ENCODE measurements at regions not wholly inside any gene's neighbourhood (a gene's known extent, or its start where the extent isn't known, plus 50 kb on each side); places are given as distances from the start of the nearest gene placed in this dataset.
"Not testable (repeated sequence)": the region's sequence is repeated elsewhere in the genome, so short reads cannot be mapped to it uniquely, and the experiment has no call there.

DNA sequence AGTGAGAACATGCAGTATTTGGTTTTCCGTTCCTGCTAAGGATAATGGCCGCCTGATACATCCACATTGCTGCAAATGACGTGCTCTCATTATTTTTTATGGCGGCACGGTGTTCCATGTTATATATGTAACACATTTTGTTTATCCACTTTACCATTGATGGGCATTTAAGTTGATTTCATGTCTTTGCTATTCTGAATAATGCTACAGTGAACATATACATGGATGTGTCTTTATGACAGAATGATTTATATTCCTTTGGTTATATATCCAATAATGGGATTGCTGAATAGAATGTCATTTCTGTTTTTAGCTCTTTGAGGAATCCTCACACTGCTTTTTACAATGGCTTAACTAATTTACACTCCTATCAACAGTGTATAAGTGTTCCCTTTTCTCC lies 1223.2 kb downstream of the RAPGEF2 start:
- no peak overlapping the region for H3K4me3 ChIP-seq (ENCODE audit: low read length)
- H3K9ac ChIP-seq (ENCODE audit: low read depth, low read length) = no peak overlapping the region
- H3K36me3 ChIP-seq (ENCODE audit: insufficient read depth, low read depth, low read length) = no peaks in the 10 kb centered on the region
- no peaks in the 10 kb centered on the region for H3K27me3 ChIP-seq (ENCODE audit: insufficient read depth, low read length)
- no peak overlapping the region for H3K27ac ChIP-seq (ENCODE audit: low read length)
- H3K4me1 ChIP-seq (ENCODE audit: insufficient read depth, low read length) = no peaks in the 10 kb centered on the region
- H3K9me3 ChIP-seq (ENCODE audit: insufficient read depth, low read depth, low read length) = no peaks in the 10 kb centered on the region

- Histone ChIP-seq H3K27me3 (ENCODE audit: insufficient read depth, low read length) (no peaks in the 10 kb centered on the region), H3K9ac (ENCODE audit: low read depth, low read length) (no peak overlapping the region), H3K27ac (ENCODE audit: low read length) (no peak overlapping the region), H3K4me3 (ENCODE audit: low read length) (no peak overlapping the region), H3K4me1 (ENCODE audit: insufficient read depth, low read length) (no peaks in the 10 kb centered on the region), H3K9me3 (ENCODE audit: insufficient read depth, low read depth, low read length) (no peaks in the 10 kb centered on the region), H3K36me3 (ENCODE audit: insufficient read depth, low read depth, low read length) (no peaks in the 10 kb centered on the region)
These were observed 1244.3 kb downstream of the RAPGEF2 start for GRCh38 chr4:160347197-160347596.

DNA sequence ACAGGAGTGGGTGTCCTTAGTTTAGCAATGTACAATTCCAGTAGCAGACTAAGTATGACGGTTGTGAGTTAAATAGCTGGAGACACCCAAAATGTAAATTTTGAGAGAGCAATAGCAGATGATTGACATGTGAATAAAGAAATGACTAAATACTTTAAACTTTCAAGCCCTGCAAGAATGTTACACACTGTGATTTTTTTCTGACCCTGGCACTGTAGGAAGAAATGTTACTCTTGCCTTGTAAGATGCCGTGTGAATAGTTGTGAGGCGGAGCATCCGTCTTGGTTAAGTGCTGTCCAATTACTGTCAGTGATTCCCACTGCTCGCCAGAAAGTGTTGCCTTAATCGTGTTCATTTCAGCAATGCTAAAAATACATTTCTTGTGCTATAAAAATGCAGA lies 1248.1 kb downstream of the RAPGEF2 start:
- no peaks in the 10 kb centered on the region for H3K36me3 ChIP-seq (ENCODE audit: insufficient read depth, low read depth, low read length)
- H3K27ac ChIP-seq (ENCODE audit: low read length) = no peak overlapping the region
- no peaks in the 10 kb centered on the region for H3K9me3 ChIP-seq (ENCODE audit: insufficient read depth, low read depth, low read length)
- H3K4me1 ChIP-seq (ENCODE audit: insufficient read depth, low read length) = no peaks in the 10 kb centered on the region
- no peaks in the 10 kb centered on the region for H3K27me3 ChIP-seq (ENCODE audit: insufficient read depth, low read length)
- no peak overlapping the region for H3K9ac ChIP-seq (ENCODE audit: low read depth, low read length)
- H3K4me3 ChIP-seq (ENCODE audit: low read length) = no peak overlapping the region

DNA sequence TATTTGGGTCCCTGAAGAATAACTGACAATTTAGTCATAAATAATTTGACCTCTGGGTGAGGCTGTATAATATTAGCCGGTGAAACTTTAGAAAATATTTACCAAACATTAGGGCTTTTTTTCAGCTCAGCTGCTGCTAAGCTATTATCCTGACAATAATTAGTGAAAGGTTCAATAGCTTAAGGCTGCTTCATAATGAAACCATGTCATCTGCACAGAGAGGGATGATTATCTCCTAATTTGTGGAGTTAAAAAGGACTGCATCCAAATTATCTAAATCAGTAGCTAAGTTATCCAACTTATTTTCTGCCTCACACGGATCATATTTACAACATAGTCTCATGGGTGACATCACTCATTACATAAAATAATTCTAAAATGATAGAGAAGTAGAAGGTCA lies 1249.8 kb downstream of the RAPGEF2 start:
- Histone ChIP-seq H3K4me1 (ENCODE audit: insufficient read depth, low read length) (no peaks in the 10 kb centered on the region), H3K4me3 (ENCODE audit: low read length) (no peak overlapping the region), H3K27me3 (ENCODE audit: insufficient read depth, low read length) (no peaks in the 10 kb centered on the region), H3K36me3 (ENCODE audit: insufficient read depth, low read depth, low read length) (no peaks in the 10 kb centered on the region), H3K9ac (ENCODE audit: low read depth, low read length) (no peak overlapping the region), H3K9me3 (ENCODE audit: insufficient read depth, low read depth, low read length) (no peaks in the 10 kb centered on the region), H3K27ac (ENCODE audit: low read length) (no peak overlapping the region)

DNA sequence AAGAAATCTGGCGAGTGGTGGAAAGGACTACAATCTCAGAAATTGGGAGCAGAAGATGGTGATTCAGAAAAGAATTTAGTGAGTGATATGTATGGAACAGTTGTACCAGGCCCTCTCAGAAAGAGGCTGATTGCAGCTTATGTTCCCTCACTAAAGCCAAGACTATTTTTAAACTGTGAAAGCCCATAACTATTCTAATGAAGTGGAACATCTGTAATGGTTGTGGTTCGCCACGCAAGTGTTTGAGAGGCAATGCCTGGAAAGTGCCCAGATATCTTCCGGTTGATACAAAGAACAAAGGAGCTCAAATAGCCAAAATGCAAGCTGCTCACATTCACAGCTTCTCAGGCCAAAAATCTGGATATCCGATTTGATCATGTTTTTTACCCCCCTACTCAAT lies 1250.7 kb downstream of the RAPGEF2 start:
- Histone ChIP-seq H3K4me1 (ENCODE audit: insufficient read depth, low read length) (no peaks in the 10 kb centered on the region), H3K9ac (ENCODE audit: low read depth, low read length) (no peak overlapping the region), H3K27ac (ENCODE audit: low read length) (no peak overlapping the region), H3K9me3 (ENCODE audit: insufficient read depth, low read depth, low read length) (no peaks in the 10 kb centered on the region), H3K27me3 (ENCODE audit: insufficient read depth, low read length) (no peaks in the 10 kb centered on the region), H3K4me3 (ENCODE audit: low read length) (no peak overlapping the region), H3K36me3 (ENCODE audit: insufficient read depth, low read depth, low read length) (no peaks in the 10 kb centered on the region)

GRCh38 chr4:160362478-160362877 lies 1259.6 kb downstream of the RAPGEF2 start:
- Histone ChIP-seq H3K27ac (ENCODE audit: low read length) (no peak overlapping the region), H3K4me1 (ENCODE audit: insufficient read depth, low read length) (peaks cover 4% of the 10 kb centered on the region; the same call in 1 of the 2 replicates), H3K4me3 (ENCODE audit: low read length) (no peak overlapping the region), H3K36me3 (ENCODE audit: insufficient read depth, low read depth, low read length) (0 out of 2 replicates have a peak, but pooled peaks cover 5% of the 10 kb centered on the region), H3K9me3 (ENCODE audit: insufficient read depth, low read depth, low read length) (peaks cover 22% of the 10 kb centered on the region), H3K27me3 (ENCODE audit: insufficient read depth, low read length) (no peaks in the 10 kb centered on the region), H3K9ac (ENCODE audit: low read depth, low read length) (no peak overlapping the region)

DNA sequence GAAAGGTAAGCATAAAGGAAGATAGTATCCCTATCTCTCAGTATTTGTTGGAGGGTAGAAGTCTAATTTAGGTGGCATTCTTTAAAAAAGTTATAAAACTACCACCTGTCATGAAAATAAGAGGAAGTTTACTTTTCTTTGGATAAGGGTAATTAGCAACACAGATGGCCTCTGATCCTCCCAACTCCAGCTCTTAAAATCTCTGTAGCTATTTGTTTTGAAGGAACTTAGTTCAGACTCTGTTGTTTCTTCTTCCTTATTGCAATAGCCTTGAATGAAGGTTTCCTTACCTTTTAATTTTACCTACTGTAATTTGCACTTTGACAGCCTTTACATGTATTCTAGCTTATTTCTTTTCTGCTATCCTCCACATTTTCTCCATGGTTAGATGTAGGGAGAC lies 1261.3 kb downstream of the RAPGEF2 start:
- H3K9ac ChIP-seq (ENCODE audit: low read depth, low read length) = no peak overlapping the region
- H3K4me3 ChIP-seq (ENCODE audit: low read length) = no peak overlapping the region
- peaks cover 22% of the 10 kb centered on the region for H3K9me3 ChIP-seq (ENCODE audit: insufficient read depth, low read depth, low read length)
- no peaks in the 10 kb centered on the region for H3K27me3 ChIP-seq (ENCODE audit: insufficient read depth, low read length)
- H3K4me1 ChIP-seq (ENCODE audit: insufficient read depth, low read length) = peaks cover 4% of the 10 kb centered on the region; the same call in 1 of the 2 replicates
- no peak overlapping the region for H3K27ac ChIP-seq (ENCODE audit: low read length)
- H3K36me3 ChIP-seq (ENCODE audit: insufficient read depth, low read depth, low read length) = 0 out of 2 replicates have a peak, but pooled peaks cover 5% of the 10 kb centered on the region

DNA sequence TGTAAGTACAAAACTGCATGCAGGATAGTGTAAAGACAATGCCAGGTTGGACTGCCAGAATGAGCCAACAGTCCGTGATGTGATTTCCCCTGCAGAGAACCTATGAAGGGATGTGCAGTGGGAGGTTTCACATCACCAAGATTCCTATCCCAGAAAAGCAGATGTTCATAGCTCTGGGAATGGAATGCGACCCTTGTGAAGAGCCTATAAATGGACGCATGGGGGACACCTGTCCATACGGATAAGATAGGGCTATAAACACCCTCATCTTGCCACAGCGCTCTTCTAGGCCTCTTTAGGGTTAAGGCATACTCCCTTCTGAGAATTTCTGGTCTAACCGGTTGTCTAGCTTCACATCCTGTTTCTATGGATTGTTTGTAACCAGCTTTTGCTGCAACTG lies 1261.8 kb downstream of the RAPGEF2 start:
- not testable (repeated sequence) for H3K9ac ChIP-seq (ENCODE audit: low read depth, low read length); H3K36me3 ChIP-seq (ENCODE audit: insufficient read depth, low read depth, low read length); H3K27ac ChIP-seq (ENCODE audit: low read length); H3K4me1 ChIP-seq (ENCODE audit: insufficient read depth, low read length); H3K4me3 ChIP-seq (ENCODE audit: low read length); H3K27me3 ChIP-seq (ENCODE audit: insufficient read depth, low read length)
- H3K9me3 ChIP-seq (ENCODE audit: insufficient read depth, low read depth, low read length) = peaks cover 22% of the 10 kb centered on the region

- H3K4me3 ChIP-seq (ENCODE audit: low read length); H3K27ac ChIP-seq (ENCODE audit: low read length); H3K27me3 ChIP-seq (ENCODE audit: insufficient read depth, low read length); H3K36me3 ChIP-seq (ENCODE audit: insufficient read depth, low read depth, low read length); H3K9ac ChIP-seq (ENCODE audit: low read depth, low read length); H3K4me1 ChIP-seq (ENCODE audit: insufficient read depth, low read length): not testable (repeated sequence)
- H3K9me3 ChIP-seq (ENCODE audit: insufficient read depth, low read depth, low read length) = peaks cover 22% of the 10 kb centered on the region
These were observed 1262.5 kb downstream of the RAPGEF2 start for GRCh38 chr4:160365383-160365782.

GRCh38 chr4:160370046-160370445 lies 1267.2 kb downstream of the RAPGEF2 start:
- Histone ChIP-seq H3K9me3 (ENCODE audit: insufficient read depth, low read depth, low read length) (no peaks in the 10 kb centered on the region), H3K27ac (ENCODE audit: low read length) (no peak overlapping the region), H3K4me1 (ENCODE audit: insufficient read depth, low read length) (no peaks in the 10 kb centered on the region), H3K9ac (ENCODE audit: low read depth, low read length) (no peak overlapping the region), H3K36me3 (ENCODE audit: insufficient read depth, low read depth, low read length) (no peaks in the 10 kb centered on the region), H3K27me3 (ENCODE audit: insufficient read depth, low read length) (no peaks in the 10 kb centered on the region), H3K4me3 (ENCODE audit: low read length) (no peak overlapping the region)

DNA sequence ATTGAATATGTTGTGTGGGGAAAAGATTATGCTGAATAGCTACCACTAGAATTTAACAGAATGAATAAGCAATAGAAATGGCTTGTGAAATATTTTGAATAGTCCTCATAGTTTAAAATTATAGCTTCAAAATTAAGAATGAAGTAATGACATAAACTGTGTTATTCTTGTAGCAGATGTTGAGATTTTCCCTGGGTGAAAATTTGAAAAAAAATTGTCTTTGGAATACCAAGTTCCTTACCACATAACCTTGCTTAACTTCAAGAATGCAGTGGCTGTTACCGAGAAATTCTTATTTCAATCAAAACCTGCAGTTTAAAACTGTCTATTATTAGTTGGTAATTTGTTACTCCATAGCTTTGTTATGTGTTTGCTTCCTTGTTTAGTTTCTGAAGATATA lies 1268.6 kb downstream of the RAPGEF2 start:
- H3K36me3 ChIP-seq (ENCODE audit: insufficient read depth, low read depth, low read length) = no peaks in the 10 kb centered on the region
- no peak overlapping the region for H3K9ac ChIP-seq (ENCODE audit: low read depth, low read length)
- H3K4me3 ChIP-seq (ENCODE audit: low read length) = no peak overlapping the region
- H3K27me3 ChIP-seq (ENCODE audit: insufficient read depth, low read length) = no peaks in the 10 kb centered on the region
- no peaks in the 10 kb centered on the region for H3K9me3 ChIP-seq (ENCODE audit: insufficient read depth, low read depth, low read length)
- no peaks in the 10 kb centered on the region for H3K4me1 ChIP-seq (ENCODE audit: insufficient read depth, low read length)
- H3K27ac ChIP-seq (ENCODE audit: low read length) = no peak overlapping the region

GRCh38 chr4:160372390-160372789 lies 1269.5 kb downstream of the RAPGEF2 start:
- H3K9me3 ChIP-seq (ENCODE audit: insufficient read depth, low read depth, low read length) = no peaks in the 10 kb centered on the region

GRCh38 chr4:160373911-160374310 lies 1271.0 kb downstream of the RAPGEF2 start:
- H3K4me1 ChIP-seq (ENCODE audit: insufficient read depth, low read length) = no peaks in the 10 kb centered on the region
- H3K36me3 ChIP-seq (ENCODE audit: insufficient read depth, low read depth, low read length) = no peaks in the 10 kb centered on the region
- no peaks in the 10 kb centered on the region for H3K9me3 ChIP-seq (ENCODE audit: insufficient read depth, low read depth, low read length)

More at GRCh38 chr4:160372390-160372789, 1269.5 kb downstream of the RAPGEF2 start:
- H3K27ac ChIP-seq (ENCODE audit: low read length) = no peak overlapping the region
- no peak overlapping the region for H3K9ac ChIP-seq (ENCODE audit: low read depth, low read length)
- no peak overlapping the region for H3K4me3 ChIP-seq (ENCODE audit: low read length)
- no peaks in the 10 kb centered on the region for H3K4me1 ChIP-seq (ENCODE audit: insufficient read depth, low read length)
- H3K27me3 ChIP-seq (ENCODE audit: insufficient read depth, low read length) = no peaks in the 10 kb centered on the region
- no peaks in the 10 kb centered on the region for H3K36me3 ChIP-seq (ENCODE audit: insufficient read depth, low read depth, low read length)

More at GRCh38 chr4:160373911-160374310, 1271.0 kb downstream of the RAPGEF2 start:
- Histone ChIP-seq H3K4me3 (ENCODE audit: low read length) (no peak overlapping the region), H3K9ac (ENCODE audit: low read depth, low read length) (no peak overlapping the region), H3K27me3 (ENCODE audit: insufficient read depth, low read length) (no peaks in the 10 kb centered on the region), H3K27ac (ENCODE audit: low read length) (no peak overlapping the region)
